ENCODE measurements at regions not wholly inside any gene's neighbourhood (a gene's known extent, or its start where the extent isn't known, plus 50 kb on each side); places are given as distances from the start of the nearest gene placed in this dataset.

GRCh38 chr5:20615888-20616563, 628.0 kb upstream of the CDH18 start:
- no peak overlapping the region for H3K4me3 Mint-ChIP-seq
- CTCF ChIA-PET (ENCODE audit: partially characterized antibody): no interaction called here
- no peaks in the 10 kb centered on the region for H3K4me1 Mint-ChIP-seq
- intact Hi-C loops (cut with micrococcal nuclease): no loop called here
- no peaks in the 10 kb centered on the region for H3K27me3 Mint-ChIP-seq
- no peaks in the 10 kb centered on the region for H3K4me1 ChIP-seq (ENCODE audit: insufficient read depth, low read length)
- peaks cover 0 to 24% (median 7%) of the 10 kb centered on the region in 8 donors for H3K9me3 Mint-ChIP-seq
- H3K27ac Mint-ChIP-seq: no peak overlapping the region
- no peak for DNase-seq
- H3K4me3 ChIP-seq (ENCODE audit: low read length in 2 of 2): no peak overlapping the region
- no peaks in the 10 kb centered on the region for H3K36me3 ChIP-seq (ENCODE audit: insufficient read depth, low read length)
- POLR2A ChIA-PET (ENCODE audit: partially characterized antibody): no interaction called here
- H3K27ac ChIP-seq (ENCODE audit: low read depth, low read length): no peak overlapping the region
- no peaks in the 10 kb centered on the region for H3K9me3 ChIP-seq (ENCODE audit: control insufficient read depth in 1 of 2, low read length in 2 of 2)
- H3K27me3 ChIP-seq (ENCODE audit: insufficient read depth, low read length): no peaks in the 10 kb centered on the region
- H3K36me3 Mint-ChIP-seq: no peaks in the 10 kb centered on the region

- no peak overlapping the region for H3K4me3 Mint-ChIP-seq
- H3K9me3 ChIP-seq (ENCODE audit: control insufficient read depth in 1 of 2, low read length in 2 of 2): peaks cover 0 to 4% of the 10 kb centered on the region in 2 donors
- H3K27ac Mint-ChIP-seq: peak overlapping the region in 1 of 7 donors; percentile 15
- ChIA-PET POLR2A (ENCODE audit: partially characterized antibody) (no interaction called here), CTCF (ENCODE audit: partially characterized antibody) (no interaction called here)
- H3K9me3 Mint-ChIP-seq: peaks cover 0 to 29% (median 8%) of the 10 kb centered on the region in 8 donors
- intact Hi-C loops (cut with micrococcal nuclease): no loop called here
- H3K27me3 ChIP-seq (ENCODE audit: insufficient read depth, low read length): no peaks in the 10 kb centered on the region
- no peak overlapping the region for H3K27ac ChIP-seq (ENCODE audit: low read depth, low read length)
- H3K4me3 ChIP-seq (ENCODE audit: low read length in 2 of 2): no peak overlapping the region
- H3K4me1 ChIP-seq (ENCODE audit: insufficient read depth, low read length): no peaks in the 10 kb centered on the region
- H3K36me3 ChIP-seq (ENCODE audit: insufficient read depth, low read length): no peaks in the 10 kb centered on the region
- no peaks in the 10 kb centered on the region for H3K4me1 Mint-ChIP-seq
- no peak for DNase-seq
- H3K27me3 Mint-ChIP-seq: no peaks in the 10 kb centered on the region
- H3K36me3 Mint-ChIP-seq: no peaks in the 10 kb centered on the region
Measured at GRCh38 chr5:20611620-20612019, 623.6 kb upstream of the CDH18 start.

GRCh38 chr5:20610681-20611080, 622.7 kb upstream of the CDH18 start:
- Mint-ChIP-seq H3K4me1 (no peaks in the 10 kb centered on the region), H3K27ac (no peak overlapping the region), H3K4me3 (no peak overlapping the region), H3K9me3 (peaks cover 0 to 23% (median 9%) of the 10 kb centered on the region in 8 donors), H3K27me3 (no peaks in the 10 kb centered on the region), H3K36me3 (no peaks in the 10 kb centered on the region)
- intact Hi-C loops (cut with micrococcal nuclease): no loop called here
- Histone ChIP-seq H3K9me3 (ENCODE audit: control insufficient read depth in 1 of 2, low read length in 2 of 2) (peaks cover 0 to 4% of the 10 kb centered on the region in 2 donors), H3K27ac (ENCODE audit: low read depth, low read length) (no peak overlapping the region), H3K4me1 (ENCODE audit: insufficient read depth, low read length) (no peaks in the 10 kb centered on the region), H3K4me3 (ENCODE audit: low read length in 2 of 2) (no peak overlapping the region), H3K36me3 (ENCODE audit: insufficient read depth, low read length) (no peaks in the 10 kb centered on the region), H3K27me3 (ENCODE audit: insufficient read depth, low read length) (no peaks in the 10 kb centered on the region)
- no peak for DNase-seq
- ChIA-PET POLR2A (ENCODE audit: partially characterized antibody) (no interaction called here), CTCF (ENCODE audit: partially characterized antibody) (no interaction called here)

GRCh38 chr5:20609126-20609525, 621.1 kb upstream of the CDH18 start:
- Mint-ChIP-seq H3K4me3 (no peak overlapping the region), H3K9me3 (peaks cover 0 to 18% (median 8%) of the 10 kb centered on the region in 8 donors), H3K36me3 (no peaks in the 10 kb centered on the region), H3K27ac (no peak overlapping the region), H3K27me3 (no peaks in the 10 kb centered on the region), H3K4me1 (no peaks in the 10 kb centered on the region)
- DNase-seq: no peak
- POLR2A ChIA-PET (ENCODE audit: partially characterized antibody): no interaction called here
- CTCF ChIA-PET (ENCODE audit: partially characterized antibody): no interaction called here
- intact Hi-C loops (cut with micrococcal nuclease): no loop called here
- Histone ChIP-seq H3K36me3 (ENCODE audit: insufficient read depth, low read length) (no peaks in the 10 kb centered on the region), H3K27ac (ENCODE audit: low read depth, low read length) (no peak overlapping the region), H3K4me1 (ENCODE audit: insufficient read depth, low read length) (no peaks in the 10 kb centered on the region), H3K9me3 (ENCODE audit: control insufficient read depth in 1 of 2, low read length in 2 of 2) (peaks cover 0 to 4% of the 10 kb centered on the region in 2 donors), H3K27me3 (ENCODE audit: insufficient read depth, low read length) (no peaks in the 10 kb centered on the region), H3K4me3 (ENCODE audit: low read length in 2 of 2) (no peak overlapping the region)

GRCh38 chr5:20608567-20608966, 620.6 kb upstream of the CDH18 start:
- Histone ChIP-seq H3K27me3 (ENCODE audit: insufficient read depth, low read length) (no peaks in the 10 kb centered on the region), H3K27ac (ENCODE audit: low read depth, low read length) (no peak overlapping the region), H3K36me3 (ENCODE audit: insufficient read depth, low read length) (no peaks in the 10 kb centered on the region), H3K4me3 (ENCODE audit: low read length in 2 of 2) (no peak overlapping the region), H3K9me3 (ENCODE audit: control insufficient read depth in 1 of 2, low read length in 2 of 2) (peaks cover 0 to 4% of the 10 kb centered on the region in 2 donors), H3K4me1 (ENCODE audit: insufficient read depth, low read length) (no peaks in the 10 kb centered on the region)
- H3K36me3 Mint-ChIP-seq: no peaks in the 10 kb centered on the region
- CTCF ChIA-PET (ENCODE audit: partially characterized antibody): no interaction called here
- intact Hi-C loops (cut with micrococcal nuclease): no loop called here
- DNase-seq: no peak
- H3K4me1 Mint-ChIP-seq: no peaks in the 10 kb centered on the region
- peaks cover 0 to 16% (median 6%) of the 10 kb centered on the region in 8 donors for H3K9me3 Mint-ChIP-seq
- H3K27ac Mint-ChIP-seq: no peak overlapping the region
- POLR2A ChIA-PET (ENCODE audit: partially characterized antibody): no interaction called here
- H3K27me3 Mint-ChIP-seq: no peaks in the 10 kb centered on the region
- H3K4me3 Mint-ChIP-seq: no peak overlapping the region

- POLR2A ChIA-PET (ENCODE audit: partially characterized antibody): no interaction called here
- no peaks in the 10 kb centered on the region for H3K36me3 Mint-ChIP-seq
Measured at GRCh38 chr5:20605732-20606525, 617.9 kb upstream of the CDH18 start.

GRCh38 chr5:20604992-20605391, 617.0 kb upstream of the CDH18 start:
- no peaks in the 10 kb centered on the region for H3K4me1 Mint-ChIP-seq
- H3K9me3 Mint-ChIP-seq: peaks cover 3 to 22% (median 8%) of the 10 kb centered on the region in 8 donors
- Histone ChIP-seq H3K36me3 (ENCODE audit: insufficient read depth, low read length) (no peaks in the 10 kb centered on the region), H3K27me3 (ENCODE audit: insufficient read depth, low read length) (no peaks in the 10 kb centered on the region), H3K27ac (ENCODE audit: low read depth, low read length) (no peak overlapping the region), H3K9me3 (ENCODE audit: control insufficient read depth in 1 of 2, low read length in 2 of 2) (peaks cover 0 to 4% of the 10 kb centered on the region in 2 donors), H3K4me1 (ENCODE audit: insufficient read depth, low read length) (no peaks in the 10 kb centered on the region), H3K4me3 (ENCODE audit: low read length in 2 of 2) (no peak overlapping the region)
- POLR2A ChIA-PET (ENCODE audit: partially characterized antibody): no interaction called here
- no peaks in the 10 kb centered on the region for H3K36me3 Mint-ChIP-seq
- H3K27ac Mint-ChIP-seq: no peak overlapping the region
- DNase-seq: no peak
- H3K27me3 Mint-ChIP-seq: no peaks in the 10 kb centered on the region
- CTCF ChIA-PET (ENCODE audit: partially characterized antibody): no interaction called here
- no peak overlapping the region for H3K4me3 Mint-ChIP-seq
- intact Hi-C loops (cut with micrococcal nuclease): no loop called here

More at GRCh38 chr5:20605732-20606525, 617.9 kb upstream of the CDH18 start:
- intact Hi-C loops (cut with micrococcal nuclease): no loop called here
- Histone ChIP-seq H3K36me3 (ENCODE audit: insufficient read depth, low read length) (no peaks in the 10 kb centered on the region), H3K27me3 (ENCODE audit: insufficient read depth, low read length) (no peaks in the 10 kb centered on the region), H3K4me3 (ENCODE audit: low read length in 2 of 2) (no peak overlapping the region), H3K9me3 (ENCODE audit: control insufficient read depth in 1 of 2, low read length in 2 of 2) (peaks cover 0 to 4% of the 10 kb centered on the region in 2 donors), H3K4me1 (ENCODE audit: insufficient read depth, low read length) (no peaks in the 10 kb centered on the region), H3K27ac (ENCODE audit: low read depth, low read length) (no peak overlapping the region)
- Mint-ChIP-seq H3K9me3 (peaks cover 3 to 24% (median 8%) of the 10 kb centered on the region in 8 donors), H3K27ac (no peak overlapping the region), H3K4me1 (no peaks in the 10 kb centered on the region), H3K4me3 (no peak overlapping the region), H3K27me3 (no peaks in the 10 kb centered on the region)
- no peak for DNase-seq
- CTCF ChIA-PET (ENCODE audit: partially characterized antibody): no interaction called here

Measured in CD4-positive, alpha-beta memory T cell (primary cell).